AG09319 (cell line): ENCODE measurements at regions not wholly inside any gene's neighbourhood (a gene's known extent, or its start where the extent isn't known, plus 50 kb on each side); places are given as distances from the start of the nearest gene placed in this dataset.

Experiments used
- DNase-seq: peaks from one replicate; pipeline ENCODE4 v3.0.0-alpha.2; 2010; ENCODE audit warnings: low read depth; ENCODE audit errors: extremely low read depth
- TF ChIP-seq, protein P1 (sequence below): IDR thresholded peaks from 2 replicates; pipeline ENCODE4 v1.5.1; 2011; ENCODE audit warnings: low read depth, mild to moderate bottlenecking, inconsistent platforms, low read length, moderate library complexity

DNA sequence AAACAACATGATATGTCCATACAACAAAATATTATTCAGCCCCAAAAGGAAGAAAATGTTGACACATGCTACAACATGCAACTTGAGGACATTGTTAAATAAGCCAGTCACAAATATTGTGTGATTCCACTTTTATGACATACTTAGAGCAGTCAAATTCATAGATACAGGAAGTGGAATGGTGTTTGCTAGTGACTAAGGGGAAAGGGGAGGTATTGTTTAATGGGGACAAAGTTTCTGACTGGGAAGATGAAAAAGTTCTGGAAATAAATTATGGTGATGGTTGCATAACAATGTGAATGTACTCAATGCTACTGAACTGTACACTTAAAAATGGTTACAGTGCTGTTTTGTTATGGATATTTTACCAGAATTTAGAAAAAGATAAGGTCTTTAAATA is 77.7 kb downstream of the RHOU start:
- no peak for DNase-seq
- TF ChIP-seq, protein P1, sequence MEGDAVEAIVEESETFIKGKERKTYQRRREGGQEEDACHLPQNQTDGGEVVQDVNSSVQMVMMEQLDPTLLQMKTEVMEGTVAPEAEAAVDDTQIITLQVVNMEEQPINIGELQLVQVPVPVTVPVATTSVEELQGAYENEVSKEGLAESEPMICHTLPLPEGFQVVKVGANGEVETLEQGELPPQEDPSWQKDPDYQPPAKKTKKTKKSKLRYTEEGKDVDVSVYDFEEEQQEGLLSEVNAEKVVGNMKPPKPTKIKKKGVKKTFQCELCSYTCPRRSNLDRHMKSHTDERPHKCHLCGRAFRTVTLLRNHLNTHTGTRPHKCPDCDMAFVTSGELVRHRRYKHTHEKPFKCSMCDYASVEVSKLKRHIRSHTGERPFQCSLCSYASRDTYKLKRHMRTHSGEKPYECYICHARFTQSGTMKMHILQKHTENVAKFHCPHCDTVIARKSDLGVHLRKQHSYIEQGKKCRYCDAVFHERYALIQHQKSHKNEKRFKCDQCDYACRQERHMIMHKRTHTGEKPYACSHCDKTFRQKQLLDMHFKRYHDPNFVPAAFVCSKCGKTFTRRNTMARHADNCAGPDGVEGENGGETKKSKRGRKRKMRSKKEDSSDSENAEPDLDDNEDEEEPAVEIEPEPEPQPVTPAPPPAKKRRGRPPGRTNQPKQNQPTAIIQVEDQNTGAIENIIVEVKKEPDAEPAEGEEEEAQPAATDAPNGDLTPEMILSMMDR: no peak

DNA sequence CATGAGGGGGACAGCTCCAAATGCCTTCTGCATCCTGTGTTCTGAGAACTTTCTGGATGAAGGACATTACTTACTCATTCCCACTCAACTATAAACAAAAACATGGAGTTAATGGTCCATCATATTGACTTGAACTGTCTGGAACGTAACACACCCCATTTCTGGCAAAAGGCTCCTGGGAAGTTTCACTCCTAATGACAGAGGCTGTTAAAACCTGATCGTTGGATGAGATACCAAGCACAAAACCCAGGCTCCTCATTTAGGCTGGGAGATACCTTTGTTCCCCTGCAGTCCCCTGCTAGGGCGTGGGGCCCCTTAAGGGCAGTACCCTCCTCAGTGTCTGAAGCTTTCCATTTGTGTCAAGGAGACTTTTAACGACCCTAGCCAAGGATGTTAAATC is 78.9 kb downstream of the RHOU start:
- DNase-seq: no peak
- TF ChIP-seq, protein P1: no peak

- TF ChIP-seq, protein P1: no peak
- DNase-seq: no peak
Observed at GRCh38 chr1:228818296-228818695, 83.0 kb downstream of the RHOU start.

GRCh38 chr1:228818928-228819630 is 83.8 kb downstream of the RHOU start:
- TF ChIP-seq, protein P1: no peak
- no peak for DNase-seq

- TF ChIP-seq, protein P1: no peak
- DNase-seq: no peak
Observed at GRCh38 chr1:228821252-228821651, 86.0 kb downstream of the RHOU start.

- DNase-seq: no peak
Observed at GRCh38 chr1:228823200-228823599, 87.9 kb downstream of the RHOU start.

GRCh38 chr1:228824366-228824765 is 89.1 kb downstream of the RHOU start:
- no peak for DNase-seq
- TF ChIP-seq, protein P1: no peak

More at GRCh38 chr1:228823200-228823599, 87.9 kb downstream of the RHOU start:
- TF ChIP-seq, protein P1: no peak
